ENCODE measurements at regions not wholly inside any gene's neighbourhood (a gene's known extent, or its start where the extent isn't known, plus 50 kb on each side); places are given as distances from the start of the nearest gene placed in this dataset.

DNA sequence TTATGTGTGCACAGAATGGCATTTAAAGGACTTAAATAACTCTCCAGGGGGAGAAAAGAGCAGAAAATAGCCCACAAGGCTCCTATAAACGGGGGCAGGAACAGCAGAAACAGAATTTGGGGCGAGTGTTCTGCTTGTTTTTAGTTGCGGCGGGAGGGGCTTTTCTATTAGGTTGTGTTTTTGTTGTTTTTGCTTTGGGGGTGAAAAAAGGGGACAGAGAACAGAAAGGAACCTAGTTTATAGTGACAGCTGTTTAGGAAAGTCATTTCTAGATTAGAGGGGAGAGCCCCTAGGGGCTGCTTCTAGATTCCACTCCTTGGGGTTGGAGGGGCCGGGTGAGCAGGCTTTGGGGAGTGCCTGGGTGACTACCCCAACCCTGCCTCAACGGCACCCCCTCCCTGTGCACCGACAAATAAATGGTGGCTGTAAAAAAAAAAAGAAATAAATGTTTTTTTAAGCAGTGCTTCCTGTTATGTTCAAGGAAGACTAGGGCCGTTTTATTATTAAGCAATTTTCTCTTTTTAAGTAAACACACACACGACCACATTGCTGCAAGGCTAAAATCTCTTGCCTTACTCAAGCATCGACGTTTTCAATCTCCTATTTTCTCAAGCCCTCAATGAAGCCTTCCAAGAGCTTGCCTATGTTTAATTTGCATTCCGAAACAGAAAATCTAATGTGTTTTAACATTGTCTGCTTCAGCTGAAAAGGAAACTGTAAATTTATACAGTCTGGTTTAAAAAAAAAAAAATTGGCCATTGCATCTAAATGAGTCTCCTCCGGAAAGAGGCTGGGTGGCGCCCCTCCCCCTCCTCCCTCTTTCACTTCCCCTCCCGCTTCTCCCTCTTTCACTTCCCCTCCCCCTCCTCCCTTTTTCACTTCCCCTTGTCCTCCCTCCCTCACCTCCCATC is 123.3 kb upstream of the TBL1X start:
- DNase-seq (ENCODE audit: low read depth, low spot score): no peak

DNA sequence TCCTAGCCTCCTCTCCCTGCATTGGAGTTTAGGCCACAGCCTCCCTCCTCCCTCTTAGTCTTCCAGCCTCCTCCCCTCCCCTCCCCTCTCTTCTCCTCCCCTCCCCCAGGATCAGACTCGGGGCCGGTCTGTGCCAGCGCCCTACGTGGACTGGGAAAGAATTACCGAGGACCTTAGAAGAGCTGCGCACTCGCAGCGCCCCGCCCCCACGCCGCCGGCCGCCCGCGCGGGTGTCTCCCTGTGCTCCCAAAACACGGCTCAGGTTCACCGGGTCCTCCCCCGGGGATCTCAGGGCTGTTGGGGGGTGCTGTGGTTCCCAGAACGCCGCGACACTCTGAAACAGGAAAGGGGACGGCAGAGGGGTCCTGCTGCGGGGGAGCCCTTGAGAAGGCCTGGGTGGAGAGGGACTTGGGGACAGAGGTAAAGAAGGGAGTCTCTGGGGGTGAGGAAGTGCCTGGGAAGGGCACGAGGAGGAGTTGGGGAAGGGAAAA is 122.3 kb upstream of the TBL1X start:
- DNase-seq (ENCODE audit: low read depth, low spot score): peak; percentile 55

DNA sequence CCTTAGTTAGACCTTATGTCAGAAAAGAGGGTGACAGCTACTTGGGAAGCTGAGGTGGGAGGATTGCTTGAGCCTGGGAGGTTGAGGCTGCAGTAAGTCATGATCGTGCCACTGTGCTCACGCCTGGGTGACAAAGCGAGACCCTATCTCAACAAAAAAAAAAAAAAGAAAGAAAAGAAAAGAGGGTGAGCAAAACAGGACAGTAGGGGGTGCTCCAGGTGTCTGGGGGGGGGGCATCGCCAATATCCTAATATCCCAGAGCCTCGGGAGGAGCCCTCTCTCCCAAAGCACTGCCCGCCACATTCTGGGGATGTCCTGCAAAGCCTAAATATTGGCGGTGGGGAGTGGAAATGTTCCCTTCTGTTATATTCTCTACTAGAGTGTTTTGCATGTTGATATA is 120.9 kb upstream of the TBL1X start:
- no peak for DNase-seq (ENCODE audit: low read depth, low spot score)

DNA sequence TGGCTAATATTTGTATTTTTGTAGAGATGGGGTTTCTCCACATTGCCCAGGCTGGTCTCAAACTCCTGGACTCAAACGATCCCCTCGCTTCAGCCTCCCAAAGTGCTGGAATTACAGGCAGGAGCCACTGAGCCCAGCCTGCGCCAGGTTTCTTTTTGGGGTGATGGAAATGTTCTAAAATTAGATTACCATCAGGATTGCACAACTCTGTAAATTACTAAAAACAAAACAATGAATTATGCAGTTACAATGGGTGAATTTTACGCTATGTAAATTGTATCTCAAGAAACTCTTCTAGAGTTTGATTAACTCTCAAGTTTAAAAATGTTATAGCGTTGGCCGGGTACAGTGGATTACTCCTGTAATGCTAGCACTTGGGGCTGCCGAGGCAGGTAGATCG is 118.9 kb upstream of the TBL1X start:
- no peak for DNase-seq (ENCODE audit: low read depth, low spot score)

DNA sequence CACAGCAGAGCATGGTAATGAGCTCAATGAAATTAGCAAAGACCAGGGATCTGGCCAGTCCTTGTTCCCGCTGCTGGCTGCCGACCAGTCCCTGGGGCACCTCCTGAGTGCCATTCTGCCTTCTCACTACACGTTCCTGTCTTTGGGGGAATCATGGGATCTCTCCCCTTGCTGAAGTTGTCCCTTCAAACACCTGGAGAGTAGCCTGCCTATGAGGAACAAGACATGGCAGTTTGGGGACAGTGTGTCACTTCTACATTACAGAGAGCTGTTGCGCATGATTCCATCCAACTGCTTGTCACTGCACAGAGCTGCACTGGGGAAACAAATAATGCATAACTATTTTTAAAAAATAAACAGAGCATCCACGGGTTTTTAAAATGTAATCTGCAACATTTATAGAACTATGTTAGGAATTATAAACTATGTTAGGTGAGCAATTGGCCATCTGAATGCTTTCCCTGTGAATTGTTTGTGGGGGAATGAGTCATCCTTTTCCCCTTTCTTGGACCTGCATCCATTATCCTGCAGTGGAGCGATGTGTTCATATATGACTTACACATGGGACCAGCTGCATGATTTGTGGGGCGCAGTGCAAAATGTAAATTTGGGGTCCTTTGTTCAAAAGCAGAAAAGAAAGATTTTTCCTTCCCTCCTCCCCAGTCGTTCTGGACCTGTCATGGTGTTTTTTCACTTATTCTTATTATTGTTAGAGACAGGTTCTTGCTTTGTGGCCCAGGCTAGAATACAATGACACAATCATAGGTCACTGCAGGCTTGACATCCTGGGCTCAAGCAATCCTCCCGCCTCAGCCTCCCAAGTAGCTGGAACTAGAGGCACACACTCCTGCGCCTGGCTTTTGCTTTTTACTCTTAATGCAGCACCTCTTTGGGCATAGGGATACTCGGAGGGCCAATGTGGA is 115.0 kb upstream of the TBL1X start:
- DNase-seq (ENCODE audit: low read depth, low spot score): no peak

DNA sequence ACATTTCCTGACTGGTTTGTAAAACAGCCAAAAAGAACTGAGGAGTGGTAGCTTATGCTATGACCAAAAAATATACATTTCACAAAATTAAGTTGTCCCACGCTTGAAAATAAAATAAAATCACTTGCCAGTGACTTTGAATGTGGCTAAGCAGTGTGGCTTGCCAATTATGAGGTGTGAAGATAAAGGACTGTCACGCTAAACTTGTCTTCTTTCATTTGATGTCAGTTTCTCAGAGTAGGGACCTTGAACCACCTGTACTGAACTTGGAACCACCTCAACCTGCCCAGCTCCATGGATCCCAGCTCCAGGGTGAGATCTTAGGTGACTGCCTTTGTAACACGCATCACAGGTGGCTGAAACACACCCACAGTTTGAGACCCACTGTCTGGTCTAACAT is 113.7 kb upstream of the TBL1X start:
- no peak for DNase-seq (ENCODE audit: low read depth, low spot score)

DNA sequence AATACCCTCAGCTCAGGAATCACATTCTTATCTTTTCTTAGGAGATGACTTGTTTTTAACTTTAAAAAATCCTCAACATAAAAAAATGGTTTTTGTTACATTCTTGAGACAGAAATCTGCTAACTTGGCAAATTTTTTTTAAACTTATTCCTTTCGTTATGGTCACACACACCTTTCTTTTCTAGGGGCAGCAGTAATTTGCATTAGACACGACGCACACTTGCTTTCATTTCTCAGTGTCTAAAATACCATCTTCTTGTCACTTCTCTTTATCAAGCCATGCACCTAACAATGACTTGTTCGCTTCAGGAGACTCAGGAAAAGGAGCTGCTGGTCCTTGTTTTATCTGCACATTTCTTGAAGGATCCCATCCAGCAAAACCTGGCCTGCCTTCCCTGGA is 112.6 kb upstream of the TBL1X start:
- no peak for DNase-seq (ENCODE audit: low read depth, low spot score)

DNA sequence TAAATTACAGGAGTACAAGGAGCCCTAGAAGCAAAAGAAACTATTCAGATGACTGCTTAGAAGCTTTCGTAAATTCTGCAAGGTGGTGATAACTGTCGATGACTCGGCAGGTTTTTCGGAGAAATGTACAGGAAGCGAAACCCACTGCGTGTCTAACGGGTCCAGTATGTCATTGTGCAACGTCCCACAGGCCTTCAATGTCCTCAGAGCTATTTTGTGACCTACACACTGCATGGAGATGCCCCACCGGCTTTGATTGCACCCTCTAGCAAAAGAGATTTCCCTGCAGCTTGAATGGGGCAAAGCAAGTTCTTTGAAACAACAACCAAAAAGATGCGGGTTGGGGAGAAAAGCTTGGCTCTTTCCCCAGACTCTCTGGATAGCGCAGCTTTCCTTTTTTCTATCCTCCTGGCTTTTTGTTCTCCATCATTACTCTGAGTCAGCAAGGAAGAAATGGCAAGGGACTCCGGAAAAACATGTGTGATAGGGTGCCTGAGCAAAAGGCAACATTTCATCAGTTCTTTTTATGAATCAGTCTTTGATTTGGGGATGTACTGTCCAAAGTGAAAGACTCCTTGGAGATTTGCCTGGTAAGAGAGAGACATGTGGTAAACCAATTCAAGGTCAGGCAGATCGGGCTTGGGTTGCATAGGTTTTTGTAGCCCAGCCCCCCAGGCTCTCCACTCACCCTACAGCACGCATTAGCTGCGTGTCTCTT is 112.0 kb upstream of the TBL1X start:
- no peak for DNase-seq (ENCODE audit: low read depth, low spot score)

DNA sequence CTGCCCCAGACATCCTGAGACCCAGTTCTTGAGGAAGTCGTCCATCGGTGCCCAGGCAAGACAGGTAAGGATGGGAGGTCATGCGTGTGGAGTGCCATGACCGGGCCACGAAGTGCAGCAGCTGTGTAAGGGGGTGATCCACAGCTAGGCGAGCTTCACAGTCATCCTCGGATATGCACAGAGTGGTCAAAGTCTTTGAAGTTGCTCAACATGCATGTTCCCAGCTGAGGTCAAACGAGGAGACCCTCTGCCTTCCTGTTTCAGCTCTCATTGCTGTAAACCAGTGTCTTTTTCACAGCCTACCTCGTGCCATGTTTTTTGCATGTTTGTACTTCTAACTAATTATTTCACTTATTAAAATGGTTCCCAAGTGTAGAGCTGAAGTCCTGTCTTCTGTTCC is 109.9 kb upstream of the TBL1X start:
- no peak for DNase-seq (ENCODE audit: low read depth, low spot score)

DNA sequence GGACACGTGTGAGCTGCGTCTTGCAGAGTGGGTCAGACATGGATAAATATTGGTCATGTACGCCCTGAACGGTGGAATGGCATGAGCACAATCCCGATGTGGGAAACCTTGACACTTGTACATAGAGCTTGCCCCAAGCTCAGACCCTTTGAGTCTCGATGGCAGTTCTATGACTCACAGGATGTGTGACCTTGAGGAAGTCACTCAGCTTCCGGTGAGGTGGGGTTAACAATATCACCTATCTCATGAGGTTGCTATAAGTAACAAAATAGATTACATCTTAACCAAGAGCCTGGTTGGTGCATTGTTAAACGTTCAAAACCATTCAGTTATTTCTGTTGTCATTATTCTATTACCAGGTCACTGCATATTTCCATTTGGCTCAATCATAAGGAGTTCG is 109.1 kb upstream of the TBL1X start:
- DNase-seq (ENCODE audit: low read depth, low spot score): no peak

DNA sequence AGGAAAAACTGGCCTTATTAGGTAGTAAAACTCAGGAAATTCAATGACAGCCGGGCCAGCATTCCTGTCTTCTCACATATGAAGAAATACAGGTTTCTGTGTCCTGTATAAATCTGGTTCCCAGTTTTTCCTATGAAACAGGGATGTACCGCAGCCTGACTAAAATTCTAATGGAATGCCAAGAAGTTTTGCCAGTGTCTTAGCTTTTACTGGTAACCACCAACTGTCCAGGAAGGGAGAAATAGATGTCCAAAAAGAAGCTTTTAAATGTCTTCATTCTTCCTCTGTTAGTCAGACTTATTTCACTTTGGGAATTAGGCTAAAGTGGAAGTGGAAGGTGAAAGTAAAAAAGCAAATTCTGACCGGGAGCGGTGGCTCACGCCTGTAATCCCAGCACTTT is 108.0 kb upstream of the TBL1X start:
- DNase-seq (ENCODE audit: low read depth, low spot score): no peak

DNA sequence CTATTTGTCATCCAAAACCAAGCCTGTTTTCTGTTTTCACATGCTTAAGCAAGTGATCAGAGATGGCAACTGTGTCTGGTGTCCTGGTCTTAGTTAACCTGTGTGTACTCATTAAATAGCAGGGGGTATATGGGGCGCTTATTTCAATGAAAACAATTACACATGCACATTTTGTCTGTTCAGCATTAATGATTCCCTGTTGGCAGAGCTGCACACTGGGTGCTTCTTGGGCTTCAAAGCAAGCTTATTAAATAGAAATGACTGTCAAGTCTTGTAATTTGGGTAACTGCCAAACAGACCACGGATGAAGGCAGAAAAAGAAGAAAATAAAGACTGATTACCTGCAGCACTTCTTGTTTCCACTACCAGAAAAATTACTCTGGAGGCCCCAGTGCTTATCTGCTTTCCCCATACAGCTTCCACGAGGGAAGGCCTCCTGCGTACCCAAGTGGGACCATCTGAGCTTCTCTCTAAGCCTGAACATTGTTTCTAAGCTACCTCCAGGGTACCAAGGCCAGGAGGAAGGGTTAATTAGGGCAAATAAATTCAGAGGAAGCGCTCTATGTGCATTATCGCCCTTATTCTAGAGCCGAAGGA is 107.2 kb upstream of the TBL1X start:
- DNase-seq (ENCODE audit: low read depth, low spot score): no peak

DNA sequence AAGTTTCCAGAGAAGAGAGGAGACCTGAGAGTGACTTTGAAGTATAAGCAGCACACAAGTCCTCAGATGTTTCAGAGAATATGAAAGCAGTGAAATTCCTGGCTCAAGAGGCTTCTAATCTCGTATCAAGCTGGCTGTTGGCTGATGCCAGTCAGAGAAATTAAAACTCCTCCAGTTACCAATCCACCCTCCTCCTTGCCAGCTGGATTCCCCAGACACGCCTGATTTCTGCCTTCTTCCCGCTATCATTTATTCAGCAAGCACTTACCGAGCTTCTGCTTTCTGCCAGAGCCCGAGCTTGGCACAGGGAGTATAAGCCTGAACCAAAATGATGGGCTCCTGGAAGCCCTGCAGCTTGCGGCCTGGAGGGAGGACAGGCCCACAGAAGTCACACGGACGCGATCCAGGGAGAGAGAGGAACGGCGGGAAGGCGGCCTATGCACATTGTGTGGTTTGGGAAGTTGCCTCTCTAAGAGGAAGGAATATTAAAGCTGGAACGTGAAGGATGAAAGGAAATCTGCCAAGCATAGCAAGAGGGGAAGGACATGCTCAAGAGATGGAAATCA is 102.4 kb upstream of the TBL1X start:
- no peak for DNase-seq (ENCODE audit: low read depth, low spot score)

DNA sequence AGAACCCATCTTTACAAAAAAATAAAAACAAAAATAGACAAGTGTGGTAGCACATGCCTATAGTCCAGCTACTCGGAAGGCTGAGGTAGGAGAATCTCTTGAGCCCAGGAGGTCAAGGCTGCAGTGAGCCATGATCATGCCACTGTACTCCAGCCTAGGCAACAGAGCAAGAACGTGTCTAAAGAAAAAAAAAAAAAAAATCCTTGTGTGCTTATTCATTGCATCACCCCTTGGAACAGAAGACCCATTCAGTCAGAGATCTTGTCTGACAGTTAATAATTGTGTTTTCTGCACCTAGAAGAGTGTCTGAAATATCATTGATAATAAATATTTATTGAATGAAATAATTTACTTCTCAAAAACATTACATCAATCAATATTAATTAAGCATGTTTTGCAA is 97.4 kb upstream of the TBL1X start:
- DNase-seq (ENCODE audit: low read depth, low spot score): no peak

DNA sequence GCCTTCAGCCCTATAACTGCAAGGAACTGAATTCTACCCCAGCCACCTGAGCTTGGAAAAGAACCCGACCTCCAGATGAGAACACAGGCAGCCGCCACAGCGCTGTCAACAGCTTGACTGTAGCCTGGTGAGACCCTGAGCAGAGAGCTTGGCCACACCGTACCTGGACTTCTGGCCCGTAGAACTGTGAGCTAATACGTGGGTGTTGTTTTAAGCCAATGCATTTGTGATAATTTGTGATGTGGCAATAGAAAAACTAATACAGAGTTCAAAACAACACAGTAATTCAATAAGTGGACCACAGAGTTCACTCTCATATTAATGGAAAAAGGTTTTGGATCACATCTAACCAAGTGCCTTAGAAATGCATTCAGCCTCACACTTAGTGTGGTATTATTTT is 96.6 kb upstream of the TBL1X start:
- no peak for DNase-seq (ENCODE audit: low read depth, low spot score)

DNA sequence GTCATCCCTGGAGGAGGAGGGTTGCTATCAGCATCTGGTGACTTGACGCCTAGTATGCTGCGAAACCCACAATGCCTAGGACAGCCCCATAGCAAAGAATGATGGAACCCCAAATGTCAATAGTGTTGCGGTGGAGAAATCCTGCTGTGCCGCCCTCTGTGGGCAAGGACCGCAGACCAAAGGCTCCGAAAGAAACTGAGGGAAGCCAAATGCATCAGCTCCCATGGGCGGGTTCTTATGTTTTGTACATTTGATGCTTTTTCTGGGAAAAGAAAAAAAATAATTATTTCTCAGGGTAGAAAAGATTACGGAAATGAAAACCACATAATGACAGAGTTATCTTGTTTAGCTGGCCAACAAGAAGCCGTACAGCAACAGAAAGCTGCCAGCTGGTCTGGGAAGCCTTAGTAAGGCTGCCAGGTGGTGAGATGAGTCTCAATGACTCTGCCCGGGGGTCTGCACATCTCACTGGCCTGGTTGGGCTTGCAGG is 95.0 kb upstream of the TBL1X start:
- no peak for DNase-seq (ENCODE audit: low read depth, low spot score)

DNA sequence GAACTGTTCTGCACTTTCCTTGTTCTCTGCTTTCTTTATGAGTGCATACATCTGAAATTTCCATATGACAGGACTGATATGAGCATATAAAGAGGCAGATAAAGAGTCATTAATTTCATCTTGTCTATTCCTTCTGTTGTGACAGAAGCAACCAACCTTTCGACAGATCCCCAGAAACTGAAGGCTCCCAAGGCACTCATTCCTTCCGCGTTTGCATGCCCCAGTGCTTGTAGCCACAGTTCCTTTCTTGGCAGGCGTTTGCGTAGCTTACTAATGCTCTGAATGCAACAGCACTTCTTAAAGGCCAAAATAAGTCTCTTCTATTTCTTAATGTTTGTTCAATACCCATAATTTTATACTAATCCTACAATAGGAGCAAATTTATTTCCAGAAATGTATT is 94.0 kb upstream of the TBL1X start:
- DNase-seq (ENCODE audit: low read depth, low spot score): no peak

DNA sequence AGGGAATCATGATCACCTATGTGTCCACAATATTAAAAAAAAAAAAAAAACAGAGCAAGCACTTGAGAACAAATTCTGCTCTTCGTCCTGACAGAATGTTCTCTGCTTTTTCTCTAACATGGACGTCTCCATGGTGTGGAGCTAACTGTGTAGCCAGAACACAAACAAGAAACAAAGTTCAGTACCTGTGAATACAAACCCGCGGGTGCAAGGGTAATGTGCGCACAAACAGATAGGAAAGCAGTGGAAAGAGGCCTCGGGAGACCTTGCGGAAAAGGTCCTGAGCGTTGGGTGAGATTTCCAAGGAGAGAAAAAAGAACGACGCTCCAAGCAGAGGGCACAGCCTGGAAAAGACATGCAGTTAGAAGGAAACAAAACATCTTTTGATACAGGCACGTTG is 92.0 kb upstream of the TBL1X start:
- DNase-seq (ENCODE audit: low read depth, low spot score): no peak

DNA sequence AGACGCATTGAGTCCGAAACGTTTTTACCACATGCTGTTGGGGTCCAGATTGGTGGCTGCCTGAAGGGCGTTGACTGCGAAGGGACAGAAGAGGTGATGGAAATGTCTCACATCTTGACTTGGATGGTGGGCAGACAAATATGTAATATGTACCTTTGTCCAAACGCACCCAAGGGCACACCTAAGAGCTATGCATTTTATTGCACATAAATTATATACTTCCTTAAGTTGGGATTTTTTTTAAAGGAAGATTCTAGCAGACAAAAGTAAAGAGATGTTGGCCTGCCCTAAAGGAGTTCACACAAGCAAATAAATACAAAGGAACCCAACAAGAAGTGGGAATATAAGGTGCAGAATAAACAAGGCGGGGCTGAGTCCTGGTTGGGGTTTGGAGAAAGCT is 91.1 kb upstream of the TBL1X start:
- no peak for DNase-seq (ENCODE audit: low read depth, low spot score)

DNA sequence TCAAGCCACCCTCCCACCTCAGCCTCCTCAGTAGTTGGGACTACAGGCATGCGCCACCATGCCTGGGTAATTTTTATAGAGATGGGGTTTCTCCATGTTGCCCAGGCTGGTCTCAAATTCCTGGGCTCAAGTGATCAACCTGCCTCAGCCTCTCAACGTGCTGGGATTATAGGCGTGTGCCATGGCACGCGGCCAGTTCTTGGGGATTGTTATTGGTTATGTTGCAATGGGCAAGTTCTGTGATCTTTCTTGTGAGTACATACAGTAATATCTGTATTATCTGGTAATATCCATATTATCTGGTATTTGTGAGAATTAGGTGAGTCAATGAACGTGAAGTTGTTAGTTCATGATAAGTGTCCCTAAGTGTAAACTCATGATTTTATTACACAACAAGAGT is 90.3 kb upstream of the TBL1X start:
- DNase-seq (ENCODE audit: low read depth, low spot score): no peak

DNA sequence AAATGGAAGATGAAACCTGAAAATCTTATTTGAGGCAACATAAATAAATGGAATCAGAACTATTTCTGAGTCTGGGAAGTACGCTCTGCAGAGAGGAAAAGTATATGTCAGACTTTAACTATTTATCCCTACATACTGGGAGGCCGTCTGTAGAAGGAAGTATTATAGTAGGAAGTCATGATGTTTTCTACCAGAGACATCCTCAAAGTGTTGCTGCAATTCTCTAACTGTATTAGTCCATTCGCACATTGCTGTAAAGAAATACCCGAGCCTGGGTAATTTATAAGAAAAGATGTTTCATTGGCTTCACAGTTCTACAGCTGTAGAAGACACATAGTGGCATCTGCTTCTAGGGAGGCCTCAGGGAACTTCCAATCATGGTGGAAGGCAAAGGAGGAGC is 88.7 kb upstream of the TBL1X start:
- no peak for DNase-seq (ENCODE audit: low read depth, low spot score)

All from smooth muscle cell of the brain vasculature (primary cell).